ENCODE measurements at regions not wholly inside any gene's neighbourhood (a gene's known extent, or its start where the extent isn't known, plus 50 kb on each side); places are given as distances from the start of the nearest gene placed in this dataset.

GRCh38 chr21:32192291-32193097 lies 86.4 kb downstream of the MIS18A start:
- H3K36me3 ChIP-seq: no peaks in the 10 kb centered on the region
- intact Hi-C loops (cut with DNase I; ENCODE audit: low total_unique reads): no loop called here
- ATAC-seq (no peak), DNase-seq (no peak)
- H3K4me3 ChIP-seq: no peak overlapping the region
- no peaks in the 10 kb centered on the region for H3K9me3 ChIP-seq
- TF ChIP-seq CTCF (IDR thresholded peaks at IDR 0.05 in 4 of 5, conservative IDR thresholded peaks at IDR 0.05 in 1 of 5) (no peak), POLR2A (IDR thresholded peaks at IDR 0.05) (no peak)
- H3K27me3 ChIP-seq: no peaks in the 10 kb centered on the region
- no peak overlapping the region for H3K27ac ChIP-seq
- in situ Hi-C loops (cut with MboI; ENCODE audit: low sequenced_read_pairs in 4 of 4): no loop called here
- no peaks in the 10 kb centered on the region for H3K4me1 ChIP-seq

DNA sequence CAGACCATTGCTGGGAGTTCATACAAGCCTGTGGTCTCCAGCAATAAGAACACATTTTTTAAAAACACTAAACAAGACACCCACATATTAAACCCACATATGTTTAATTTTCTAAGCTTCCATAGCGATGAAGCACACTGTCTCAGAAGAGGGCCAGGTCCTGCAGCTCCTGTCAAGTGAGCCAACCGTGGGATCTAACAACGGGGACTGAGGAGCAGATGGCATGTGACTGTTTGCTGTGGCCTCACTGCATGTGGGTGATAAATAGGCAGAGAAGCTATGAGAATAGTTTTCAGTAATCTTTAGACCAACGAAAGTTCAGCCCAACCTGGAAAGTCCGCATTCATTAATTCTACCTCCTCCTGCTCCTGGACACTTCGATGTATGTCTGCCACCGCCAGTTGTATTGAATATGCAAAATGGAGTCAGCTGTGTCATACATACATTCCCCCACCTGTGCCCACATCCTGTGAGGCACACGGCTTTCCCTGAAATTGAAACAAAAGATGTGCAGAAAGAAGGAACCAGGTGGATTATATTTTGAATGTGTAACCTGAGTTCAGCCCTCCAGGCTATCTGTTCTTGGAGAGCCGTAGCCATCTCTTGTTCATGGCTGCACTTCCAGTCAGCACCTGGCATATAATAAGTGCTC lies 88.2 kb downstream of the MIS18A start:
- ATAC-seq: no peak
- Histone ChIP-seq H3K9me3 (no peaks in the 10 kb centered on the region), H3K27ac (no peak overlapping the region), H3K27me3 (no peaks in the 10 kb centered on the region), H3K4me3 (no peak overlapping the region), H3K36me3 (no peaks in the 10 kb centered on the region), H3K4me1 (no peaks in the 10 kb centered on the region)
- no peak for DNase-seq
- in situ Hi-C loops (cut with MboI; ENCODE audit: low sequenced_read_pairs in 4 of 4) (no loop called here), intact Hi-C loops (cut with DNase I; ENCODE audit: low total_unique reads) (no loop called here)
- no peak for TF ChIP-seq POLR2A (IDR thresholded peaks at IDR 0.05)
- no peak for TF ChIP-seq CTCF (IDR thresholded peaks at IDR 0.05 in 4 of 5, conservative IDR thresholded peaks at IDR 0.05 in 1 of 5)

DNA sequence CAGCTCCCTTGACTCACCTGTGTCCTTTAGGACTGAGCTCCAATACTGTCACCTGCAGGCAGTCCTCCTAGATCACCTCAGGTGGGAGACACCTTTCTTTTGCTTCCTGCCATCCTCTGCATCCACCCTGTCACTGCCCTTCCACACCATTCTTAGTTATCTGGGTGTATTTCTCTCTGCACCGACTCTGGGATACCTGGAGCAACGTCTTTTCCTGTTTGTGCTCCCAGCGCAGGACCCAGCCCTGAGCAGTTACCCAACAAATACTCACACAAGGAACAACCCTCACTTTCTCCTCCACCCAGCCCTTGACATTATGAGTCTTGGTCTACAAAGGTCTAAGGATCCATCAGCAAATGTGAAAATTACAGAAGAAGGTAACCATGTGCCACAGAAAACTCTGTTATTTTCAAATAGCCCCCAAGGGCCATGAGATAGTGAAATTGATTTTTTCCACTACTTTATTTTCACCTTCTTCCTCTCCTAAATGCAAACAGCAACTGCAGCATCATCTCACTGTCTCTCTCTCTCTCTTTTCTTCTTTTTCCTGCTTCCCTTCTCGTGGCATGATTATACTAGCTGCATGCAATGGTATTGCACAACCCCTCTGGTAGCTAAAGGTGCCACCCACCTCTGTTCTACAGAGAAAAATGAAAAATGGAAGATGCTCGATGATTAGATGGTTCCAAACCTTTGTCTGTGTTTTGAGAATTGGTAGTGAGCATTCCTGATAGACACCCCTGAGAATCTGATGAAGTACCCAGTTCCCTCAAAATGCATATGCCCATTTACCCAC lies 89.0 kb downstream of the MIS18A start:
- H3K27ac ChIP-seq: no peak overlapping the region
- no peak for ATAC-seq
- H3K4me3 ChIP-seq: no peak overlapping the region
- no peaks in the 10 kb centered on the region for H3K27me3 ChIP-seq
- TF ChIP-seq CTCF (IDR thresholded peaks at IDR 0.05 in 4 of 5, conservative IDR thresholded peaks at IDR 0.05 in 1 of 5) (no peak), POLR2A (IDR thresholded peaks at IDR 0.05) (no peak)
- DNase-seq: no peak
- no peaks in the 10 kb centered on the region for H3K9me3 ChIP-seq
- intact Hi-C loops (cut with DNase I; ENCODE audit: low total_unique reads) (no loop called here), in situ Hi-C loops (cut with MboI; ENCODE audit: low sequenced_read_pairs in 4 of 4) (no loop called here)
- no peaks in the 10 kb centered on the region for H3K36me3 ChIP-seq
- no peaks in the 10 kb centered on the region for H3K4me1 ChIP-seq

DNA sequence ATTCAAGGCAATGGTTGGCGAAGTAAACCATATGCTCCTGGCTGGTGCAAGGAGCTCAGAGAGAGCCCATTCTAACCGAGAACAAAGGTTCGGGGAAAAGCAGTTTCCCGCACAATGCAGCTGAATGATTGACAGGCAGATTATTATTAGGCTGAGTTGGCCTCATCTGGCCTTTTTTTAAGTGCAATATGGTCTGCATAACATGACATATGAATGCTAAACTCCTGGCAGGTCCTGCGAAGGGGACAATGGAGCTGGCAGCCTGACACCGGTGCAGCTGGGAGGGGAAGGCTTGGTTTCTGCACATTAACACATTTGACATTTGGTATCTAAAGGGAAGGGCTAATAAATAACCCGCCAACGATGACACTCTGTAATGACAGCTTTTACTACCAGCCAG lies 92.0 kb downstream of the MIS18A start:
- H3K4me3 ChIP-seq: no peak overlapping the region
- no peaks in the 10 kb centered on the region for H3K36me3 ChIP-seq
- H3K9me3 ChIP-seq: no peaks in the 10 kb centered on the region
- H3K27ac ChIP-seq: no peak overlapping the region
- H3K4me1 ChIP-seq: no peaks in the 10 kb centered on the region
- no peaks in the 10 kb centered on the region for H3K27me3 ChIP-seq
- intact Hi-C loops (cut with DNase I; ENCODE audit: low total_unique reads) (no loop called here), in situ Hi-C loops (cut with MboI; ENCODE audit: low sequenced_read_pairs in 4 of 4) (no loop called here)
- DNase-seq (no peak), ATAC-seq (no peak)
- no peak for TF ChIP-seq CTCF (IDR thresholded peaks at IDR 0.05 in 4 of 5, conservative IDR thresholded peaks at IDR 0.05 in 1 of 5)
- TF ChIP-seq POLR2A (IDR thresholded peaks at IDR 0.05): no peak

All from gastrocnemius medialis (tissue), 4 donors.